ENCODE measurements at regions not wholly inside any gene's neighbourhood (a gene's known extent, or its start where the extent isn't known, plus 50 kb on each side); places are given as distances from the start of the nearest gene placed in this dataset.

GRCh38 chr21:43287111-43287760 lies 118.4 kb downstream of the CRYAA start:
- ChIA-PET POLR2A (no interaction called here), CTCF (no interaction called here)
- Histone ChIP-seq H3K27me3 (replicated peaks in 1 of 4; ENCODE audit: control extremely low read depth in 1 of 4, control insufficient read depth in 3 of 4, insufficient read depth in 4 of 4, low read length in 3 of 4) (peaks cover 0 to 6% (median 0%) of the 10 kb centered on the region in 4 experiments), H3K9ac (ENCODE audit: low read length) (no peak overlapping the region), H4K20me1 (ENCODE audit: control insufficient read depth, insufficient read depth, low read length, poor library complexity, severe bottlenecking) (no peaks in the 10 kb centered on the region), H2AFZ (ENCODE audit: insufficient read depth, low read depth, low read length, poor library complexity, severe bottlenecking) (no peak overlapping the region), H3K36me3 (replicated peaks in 1 of 2; ENCODE audit: control extremely low read depth in 1 of 2, control insufficient read depth in 1 of 2, extremely low read depth in 1 of 2, insufficient read depth in 2 of 2, low read length in 1 of 2) (no peaks in the 10 kb centered on the region), H3K9me3 (ENCODE audit: control extremely low read depth in 1 of 3, control insufficient read depth in 2 of 3, insufficient read depth in 1 of 3, low read length in 2 of 3) (peaks cover 0 to 8% (median 0%) of the 10 kb centered on the region in 3 donors), H3K79me2 (ENCODE audit: control insufficient read depth, insufficient read depth, low read length) (no peaks in the 10 kb centered on the region), H3K4me2 (replicated peaks; ENCODE audit: low read depth, low read length, poor library complexity, severe bottlenecking) (no peak overlapping the region), H3K27ac (ENCODE audit: low read length in 2 of 2) (no peak overlapping the region), H3K4me1 (ENCODE audit: control insufficient read depth in 2 of 2, insufficient read depth in 2 of 2, low read length in 2 of 2) (peaks cover 9 to 14% of the 10 kb centered on the region in 2 donors), H3K4me3 (ENCODE audit: control extremely low read depth in 1 of 5, extremely low read depth in 1 of 5, insufficient read depth in 1 of 5, low read depth in 2 of 5, low read length in 4 of 5) (no peak overlapping the region)
- WGBS (ENCODE audit: insufficient coverage), result 75% methylated on average over 18 of the region's 19 CpGs
- ATAC-seq (ENCODE audit: low read depth) (no peak), DNase-seq (no peak)
- Mint-ChIP-seq H3K4me3 (no peak overlapping the region), H3K9me3 (ENCODE audit: insufficient read depth) (peaks cover 2% of the 10 kb centered on the region), H3K4me1 (peaks cover 11% of the 10 kb centered on the region), H3K27ac (no peak overlapping the region), H3K27me3 (peaks cover 5% of the 10 kb centered on the region)
- intact Hi-C loops (cut with micrococcal nuclease), result no loop called here
- TF ChIP-seq CTCF (IDR thresholded peaks at IDR 0.05), result no peak
- no peak for TF ChIP-seq EZH2 (IDR thresholded peaks at IDR 0.05; ENCODE audit: borderline replicate concordance, insufficient read depth, low read depth, low read length, poor library complexity, severe bottlenecking)

GRCh38 chr21:43286196-43286595 lies 117.4 kb downstream of the CRYAA start:
- no peak for TF ChIP-seq CTCF (IDR thresholded peaks at IDR 0.05)
- no peak for TF ChIP-seq EZH2 (IDR thresholded peaks at IDR 0.05; ENCODE audit: borderline replicate concordance, insufficient read depth, low read depth, low read length, poor library complexity, severe bottlenecking)

More at GRCh38 chr21:43286196-43286595, 117.4 kb downstream of the CRYAA start:
- ATAC-seq (ENCODE audit: low read depth), result no peak
- Histone ChIP-seq H3K36me3 (replicated peaks in 1 of 2; ENCODE audit: control extremely low read depth in 1 of 2, control insufficient read depth in 1 of 2, extremely low read depth in 1 of 2, insufficient read depth in 2 of 2, low read length in 1 of 2) (no peaks in the 10 kb centered on the region), H3K4me3 (ENCODE audit: control extremely low read depth in 1 of 5, extremely low read depth in 1 of 5, insufficient read depth in 1 of 5, low read depth in 2 of 5, low read length in 4 of 5) (no peak overlapping the region), H3K9me3 (ENCODE audit: control extremely low read depth in 1 of 3, control insufficient read depth in 2 of 3, insufficient read depth in 1 of 3, low read length in 2 of 3) (peaks cover 0 to 6% (median 0%) of the 10 kb centered on the region in 3 donors), H2AFZ (ENCODE audit: insufficient read depth, low read depth, low read length, poor library complexity, severe bottlenecking) (no peak overlapping the region), H3K27ac (ENCODE audit: low read length in 2 of 2) (no peak overlapping the region), H3K4me2 (replicated peaks; ENCODE audit: low read depth, low read length, poor library complexity, severe bottlenecking) (no peak overlapping the region), H4K20me1 (ENCODE audit: control insufficient read depth, insufficient read depth, low read length, poor library complexity, severe bottlenecking) (no peaks in the 10 kb centered on the region), H3K79me2 (ENCODE audit: control insufficient read depth, insufficient read depth, low read length) (no peaks in the 10 kb centered on the region), H3K27me3 (replicated peaks in 1 of 4; ENCODE audit: control extremely low read depth in 1 of 4, control insufficient read depth in 3 of 4, insufficient read depth in 4 of 4, low read length in 3 of 4) (peaks cover 0 to 3% (median 0%) of the 10 kb centered on the region in 4 experiments), H3K4me1 (ENCODE audit: control insufficient read depth in 2 of 2, insufficient read depth in 2 of 2, low read length in 2 of 2) (peaks cover 9 to 14% of the 10 kb centered on the region in 2 donors), H3K9ac (ENCODE audit: low read length) (no peak overlapping the region)
- ChIA-PET CTCF (no interaction called here), POLR2A (no interaction called here)
- Mint-ChIP-seq H3K4me1 (peaks cover 9% of the 10 kb centered on the region), H3K4me3 (no peak overlapping the region), H3K27me3 (peaks cover 5% of the 10 kb centered on the region), H3K9me3 (ENCODE audit: insufficient read depth) (peaks cover 2% of the 10 kb centered on the region), H3K27ac (no peak overlapping the region)
- no peak for DNase-seq
- WGBS (ENCODE audit: insufficient coverage), result 85% methylated on average over 4 of the region's 5 CpGs
- intact Hi-C loops (cut with micrococcal nuclease), result no loop called here

Measured in B cell (primary cell).